ENCODE measurements at regions not wholly inside any gene's neighbourhood (a gene's known extent, or its start where the extent isn't known, plus 50 kb on each side); places are given as distances from the start of the nearest gene placed in this dataset.

DNA sequence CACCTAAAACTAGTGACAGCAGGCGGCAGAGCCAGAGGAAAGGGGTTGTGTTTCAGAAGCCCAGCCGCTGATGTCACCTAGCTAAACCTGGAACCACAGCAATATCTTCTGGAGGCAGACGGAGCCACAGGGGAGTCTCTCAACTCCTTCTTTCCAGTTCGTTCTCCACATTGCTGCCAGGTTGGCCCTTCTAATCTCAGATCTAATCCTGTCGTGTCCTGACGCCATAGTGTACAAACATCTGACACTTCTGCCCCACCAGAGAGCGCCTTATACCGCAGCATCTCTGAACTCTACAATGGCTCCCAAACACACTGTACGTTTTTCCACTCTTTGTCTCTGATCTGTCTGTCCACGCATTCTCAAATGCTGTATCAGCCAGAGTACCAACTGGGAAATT, 240.0 kb downstream of the SMARCA2 start:
- Histone ChIP-seq H3K27me3 (no peaks in the 10 kb centered on the region), H3K36me3 (ENCODE audit: low read depth, missing control alignments) (no peaks in the 10 kb centered on the region), H3K4me3 (no peak overlapping the region), H3K9me3 (no peaks in the 10 kb centered on the region), H3K4me1 (no peaks in the 10 kb centered on the region), H3K27ac (no peak overlapping the region)
- DNase-seq = no peak
- TF ChIP-seq, protein P1, sequence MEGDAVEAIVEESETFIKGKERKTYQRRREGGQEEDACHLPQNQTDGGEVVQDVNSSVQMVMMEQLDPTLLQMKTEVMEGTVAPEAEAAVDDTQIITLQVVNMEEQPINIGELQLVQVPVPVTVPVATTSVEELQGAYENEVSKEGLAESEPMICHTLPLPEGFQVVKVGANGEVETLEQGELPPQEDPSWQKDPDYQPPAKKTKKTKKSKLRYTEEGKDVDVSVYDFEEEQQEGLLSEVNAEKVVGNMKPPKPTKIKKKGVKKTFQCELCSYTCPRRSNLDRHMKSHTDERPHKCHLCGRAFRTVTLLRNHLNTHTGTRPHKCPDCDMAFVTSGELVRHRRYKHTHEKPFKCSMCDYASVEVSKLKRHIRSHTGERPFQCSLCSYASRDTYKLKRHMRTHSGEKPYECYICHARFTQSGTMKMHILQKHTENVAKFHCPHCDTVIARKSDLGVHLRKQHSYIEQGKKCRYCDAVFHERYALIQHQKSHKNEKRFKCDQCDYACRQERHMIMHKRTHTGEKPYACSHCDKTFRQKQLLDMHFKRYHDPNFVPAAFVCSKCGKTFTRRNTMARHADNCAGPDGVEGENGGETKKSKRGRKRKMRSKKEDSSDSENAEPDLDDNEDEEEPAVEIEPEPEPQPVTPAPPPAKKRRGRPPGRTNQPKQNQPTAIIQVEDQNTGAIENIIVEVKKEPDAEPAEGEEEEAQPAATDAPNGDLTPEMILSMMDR (IDR thresholded peaks at IDR 0.05) = no peak
- TF ChIP-seq POLR2A (IDR thresholded peaks at IDR 0.05) = no peak
- WGBS, 2 donors = 85 to 94% methylated on average over 10 of the region's 10 CpGs
- intact Hi-C loops (cut with DNase I; ENCODE audit: low total_unique reads) = no loop called here

DNA sequence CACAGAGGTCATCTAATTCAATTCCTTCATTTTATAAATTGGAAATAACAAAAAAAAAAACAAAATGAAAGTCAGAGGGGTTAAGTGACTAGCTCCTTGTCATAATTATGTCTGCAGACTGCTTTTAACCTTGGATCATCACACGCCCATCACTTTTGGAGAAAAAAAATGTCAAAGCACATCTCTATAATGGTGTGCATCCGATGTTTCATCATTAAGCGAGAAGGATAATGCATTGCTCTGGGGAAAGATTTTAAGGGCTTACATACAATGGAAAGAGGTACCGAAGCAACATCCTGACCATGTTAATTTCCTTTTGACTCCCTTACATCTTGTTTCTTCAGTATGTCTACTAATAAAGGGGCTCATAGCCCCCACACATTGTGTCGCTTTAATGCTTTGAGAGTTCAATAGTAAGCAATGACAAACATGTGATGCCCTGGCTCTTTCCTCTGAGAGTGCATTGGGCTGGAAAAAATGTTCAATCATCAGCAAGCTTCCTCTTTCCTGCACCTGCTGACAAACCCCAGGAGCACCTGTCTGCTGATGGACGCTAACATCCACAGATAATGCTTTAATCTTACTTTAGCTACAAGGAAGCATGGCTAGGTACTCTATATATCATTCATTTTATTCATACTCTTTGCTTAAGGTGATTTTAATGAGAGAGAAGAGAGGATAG, 242.2 kb downstream of the SMARCA2 start:
- intact Hi-C loops (cut with DNase I; ENCODE audit: low total_unique reads) = no loop called here
- WGBS, 2 donors = 94 to 95% methylated on average over 6 of the region's 6 CpGs

DNA sequence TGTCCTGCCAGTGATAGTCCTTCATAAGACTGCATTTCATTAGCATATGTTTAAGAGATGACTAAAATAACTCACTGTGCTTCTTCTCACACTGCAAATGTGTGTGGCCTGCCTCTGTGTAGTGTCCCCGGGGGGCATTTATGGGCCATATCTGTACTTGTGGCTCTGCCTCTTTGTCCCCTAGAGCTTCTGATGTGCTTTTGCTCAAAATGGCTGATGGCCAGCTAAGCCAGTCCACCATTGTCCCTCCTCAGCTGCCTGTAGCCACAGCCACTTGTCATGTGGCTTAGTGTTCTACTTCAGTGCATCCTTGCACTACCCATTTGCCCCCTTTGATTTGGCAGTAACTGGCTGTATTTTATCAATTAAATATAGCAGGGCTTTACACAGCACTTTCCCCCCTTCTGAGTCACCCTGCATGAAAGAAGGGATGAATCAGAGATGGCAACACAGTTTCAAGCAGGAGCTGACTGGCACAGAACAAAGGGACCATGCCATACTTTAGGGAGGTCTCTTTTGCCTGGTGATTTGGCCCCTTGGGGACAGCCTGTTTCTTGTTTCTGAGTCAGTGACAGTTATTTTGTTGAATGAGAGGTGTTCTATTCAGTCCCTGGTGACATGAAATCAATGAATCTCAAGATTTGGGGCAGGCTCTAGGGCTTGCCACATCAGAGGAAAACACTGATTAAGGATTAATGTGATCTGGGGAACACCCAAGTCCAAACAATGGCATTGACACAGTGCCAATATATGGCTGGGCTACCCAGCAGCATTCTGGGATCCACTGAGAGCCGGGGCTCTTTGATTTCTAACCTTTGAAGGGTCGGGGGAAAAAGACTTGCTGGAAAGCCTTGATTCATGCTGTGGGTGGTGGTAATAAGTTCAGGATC, 245.5 kb downstream of the SMARCA2 start:
- H3K36me3 ChIP-seq (ENCODE audit: low read depth, missing control alignments) = no peaks in the 10 kb centered on the region
- no peaks in the 10 kb centered on the region for H3K9me3 ChIP-seq
- H3K4me3 ChIP-seq = no peak overlapping the region
- no peaks in the 10 kb centered on the region for H3K27me3 ChIP-seq
- TF ChIP-seq POLR2A (IDR thresholded peaks at IDR 0.05) = no peak
- TF ChIP-seq, protein P1 (IDR thresholded peaks at IDR 0.05) = no peak
- intact Hi-C loops (cut with DNase I; ENCODE audit: low total_unique reads) = no loop called here
- peaks cover 8% of the 10 kb centered on the region for H3K4me1 ChIP-seq
- no peak overlapping the region for H3K27ac ChIP-seq
- WGBS, 2 donors = 71 to 82% methylated on average over 3 of the region's 3 CpGs
- peak; percentile 48 for DNase-seq

More for the DNA sequence above, 242.2 kb downstream of the SMARCA2 start:
- peaks cover 3% of the 10 kb centered on the region for H3K4me1 ChIP-seq
- no peak for DNase-seq
- no peak overlapping the region for H3K27ac ChIP-seq
- H3K9me3 ChIP-seq = no peaks in the 10 kb centered on the region
- TF ChIP-seq, protein P1 (IDR thresholded peaks at IDR 0.05) = no peak
- TF ChIP-seq POLR2A (IDR thresholded peaks at IDR 0.05) = no peak
- H3K36me3 ChIP-seq (ENCODE audit: low read depth, missing control alignments) = no peaks in the 10 kb centered on the region
- no peak overlapping the region for H3K4me3 ChIP-seq
- H3K27me3 ChIP-seq = no peaks in the 10 kb centered on the region

DNA sequence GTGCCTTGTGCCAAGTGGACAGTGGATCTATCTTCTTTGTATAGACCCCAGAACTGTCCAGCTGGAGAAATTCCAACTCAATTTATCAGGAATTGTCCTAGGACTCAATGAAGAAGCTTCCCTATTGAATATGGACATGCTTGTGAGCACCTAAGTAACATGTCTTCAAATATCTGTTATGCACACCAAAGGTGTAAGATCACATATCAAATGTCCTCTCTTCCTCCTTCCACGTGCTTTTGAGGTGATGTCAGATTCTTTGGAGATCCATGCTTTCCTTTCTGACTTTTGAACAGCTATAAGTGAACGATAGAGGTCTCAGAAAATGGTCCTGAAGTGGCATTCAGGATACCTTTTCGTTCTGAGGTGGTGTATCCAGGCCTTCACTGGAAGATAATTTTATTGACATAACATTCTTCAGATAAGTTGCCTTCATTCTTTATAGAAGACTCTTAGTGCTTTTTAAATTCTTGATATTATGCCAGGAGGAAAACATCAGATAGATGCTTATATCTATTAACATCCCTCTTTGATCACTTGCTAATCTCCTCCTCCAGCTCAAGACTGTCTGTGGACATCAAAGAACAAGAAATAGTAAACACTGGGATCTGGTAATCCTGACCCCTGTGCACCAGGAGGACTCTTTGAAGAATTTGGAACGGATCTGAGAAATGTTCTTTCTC, 246.4 kb downstream of the SMARCA2 start:
- no peaks in the 10 kb centered on the region for H3K27me3 ChIP-seq
- no peak overlapping the region for H3K27ac ChIP-seq
- H3K4me1 ChIP-seq = peaks cover 8% of the 10 kb centered on the region
- 75 to 80% methylated on average over 4 of the region's 4 CpGs for WGBS, 2 donors
- no peak overlapping the region for H3K4me3 ChIP-seq
- intact Hi-C loops (cut with DNase I; ENCODE audit: low total_unique reads) = no loop called here
- no peaks in the 10 kb centered on the region for H3K36me3 ChIP-seq (ENCODE audit: low read depth, missing control alignments)
- no peaks in the 10 kb centered on the region for H3K9me3 ChIP-seq
- TF ChIP-seq POLR2A (IDR thresholded peaks at IDR 0.05) = no peak
- TF ChIP-seq, protein P1 (IDR thresholded peaks at IDR 0.05) = no peak
- DNase-seq = no peak

Measured in testis (tissue), 2 donors.